HG03175 (cell line): ENCODE measurements at regions not wholly inside any gene's neighbourhood (a gene's known extent, or its start where the extent isn't known, plus 50 kb on each side); places are given as distances from the start of the nearest gene placed in this dataset.
"Not testable (repeated sequence)": the region's sequence is repeated elsewhere in the genome, so short reads cannot be mapped to it uniquely, and the experiment has no call there.

Source experiments
- ATAC-seq: cut with Tn5 transposase; IDR thresholded peaks from one replicate; pipeline ENCODE4 v1.9.1; 2021; ENCODE audit warnings: mild to moderate bottlenecking, moderate library complexity; ENCODE audit not compliant: unreplicated experiment

- ATAC-seq, result no peak
These were observed 120.9 kb upstream of the FOXN3 start for GRCh38 chr14:89537911-89538310.

- ATAC-seq, result no peak
These were observed 118.1 kb upstream of the FOXN3 start for GRCh38 chr14:89534902-89535685.

- no peak for ATAC-seq
These were observed 116.7 kb upstream of the FOXN3 start for GRCh38 chr14:89533766-89534165.

GRCh38 chr14:89533136-89533535 is 116.1 kb upstream of the FOXN3 start:
- ATAC-seq, result no peak

GRCh38 chr14:89531661-89532335 is 114.8 kb upstream of the FOXN3 start:
- no peak for ATAC-seq

- ATAC-seq, result no peak
These were observed 108.1 kb upstream of the FOXN3 start for GRCh38 chr14:89524990-89525667.

- ATAC-seq, result no peak
These were observed 107.4 kb upstream of the FOXN3 start for GRCh38 chr14:89524412-89524811.

- ATAC-seq, result no peak
These were observed 105.0 kb upstream of the FOXN3 start for GRCh38 chr14:89521988-89522387.

- no peak for ATAC-seq
These were observed 102.0 kb upstream of the FOXN3 start for GRCh38 chr14:89519040-89519439.

GRCh38 chr14:89516173-89516572 is 99.1 kb upstream of the FOXN3 start:
- no peak for ATAC-seq

- ATAC-seq, result no peak
These were observed 97.6 kb upstream of the FOXN3 start for GRCh38 chr14:89514601-89515000.

- ATAC-seq, result no peak
These were observed 92.9 kb upstream of the FOXN3 start for GRCh38 chr14:89509891-89510290.

GRCh38 chr14:89508863-89509262 is 91.8 kb upstream of the FOXN3 start:
- ATAC-seq, result no peak

GRCh38 chr14:89507926-89508460 is 91.0 kb upstream of the FOXN3 start:
- no peak for ATAC-seq

GRCh38 chr14:89507521-89507920 is 90.5 kb upstream of the FOXN3 start:
- peak; percentile 33 for ATAC-seq

- ATAC-seq, result not testable (repeated sequence)
These were observed 89.9 kb upstream of the FOXN3 start for GRCh38 chr14:89506891-89507452.

GRCh38 chr14:89504602-89505313 is 87.7 kb upstream of the FOXN3 start:
- ATAC-seq, result peak; percentile 70

- no peak for ATAC-seq
These were observed 87.1 kb upstream of the FOXN3 start for GRCh38 chr14:89504091-89504490.

GRCh38 chr14:89503431-89503996 is 86.5 kb upstream of the FOXN3 start:
- peak; percentile 50 for ATAC-seq

GRCh38 chr14:89502966-89503365 is 85.9 kb upstream of the FOXN3 start:
- no peak for ATAC-seq
